ENCODE measurements at regions not wholly inside any gene's neighbourhood (a gene's known extent, or its start where the extent isn't known, plus 50 kb on each side); places are given as distances from the start of the nearest gene placed in this dataset.

DNA sequence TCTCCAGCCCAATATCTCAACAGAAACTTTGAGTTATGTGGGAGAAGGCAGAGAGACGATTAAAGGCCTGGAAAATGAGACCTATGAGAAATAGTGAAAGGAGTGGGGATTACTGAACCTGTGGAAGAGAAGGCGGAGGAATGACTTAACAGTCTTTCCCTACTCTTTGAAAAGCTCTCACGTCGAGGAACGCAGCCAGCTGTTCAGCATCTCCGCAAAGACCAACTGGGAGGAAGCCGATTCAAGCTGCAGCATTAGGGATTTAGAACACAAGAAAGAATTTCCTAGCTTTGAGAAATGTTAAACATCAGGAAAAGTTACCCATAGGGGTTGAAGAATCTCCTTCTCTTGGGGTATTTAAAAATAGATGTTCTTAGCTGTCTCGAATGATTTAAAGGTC lies 233.2 kb upstream of the PARD3B start:
- TF ChIP-seq POLR2A (IDR thresholded peaks at IDR 0.05) (no peak), CTCF (IDR thresholded peaks at IDR 0.05) (no peak)
